Heart right ventricle (tissue), 16 donors: ENCODE measurements at regions not wholly inside any gene's neighbourhood (a gene's known extent, or its start where the extent isn't known, plus 50 kb on each side); places are given as distances from the start of the nearest gene placed in this dataset.

Experiments used
- ATAC-seq, 8 donors: fragments of 200-7000 bp; cut with Tn5 transposase; one replicate each; pipeline ENCODE4 v1.9.1; 2020; ENCODE audit warnings: mild to moderate bottlenecking in 8 of 8, moderate library complexity in 8 of 8, moderate number of reproducible peaks in 1 of 8
- DNase-seq, 2 donors: peaks; one replicate each; pipeline ENCODE4 v3.0.0-alpha.2; 2020
- H3K27ac ChIP-seq, 10 donors: fragments of 200-600 bp; sonication (generic) in 2 of 10; one replicate each; pipeline versions ENCODE4 v1.5.0 to v1.8.0; 2020 to 2022; ENCODE audit warnings: mild to moderate bottlenecking in 3 of 10
- H3K27me3 ChIP-seq, 7 donors: fragments of 200-600 bp; one replicate each; pipeline ENCODE4 v1.8.0; 2021 to 2022; ENCODE audit warnings: mild to moderate bottlenecking in 2 of 7
- H3K36me3 ChIP-seq, 9 donors: fragments of 200-600 bp; sonication (generic) in 1 of 9; one replicate each; pipeline versions ENCODE4 v1.5.0 to v1.8.0; 2020 to 2022; ENCODE audit warnings: mild to moderate bottlenecking in 2 of 9
- H3K4me1 ChIP-seq, 9 donors: fragments of 200-600 bp; sonication (generic) in 1 of 9; one replicate each; pipeline versions ENCODE4 v1.5.0 to v1.8.0; 2020 to 2022; ENCODE audit warnings: mild to moderate bottlenecking in 4 of 9
- H3K4me3 ChIP-seq, 10 donors: fragments of 200-600 bp; sonication (generic) in 2 of 10; one replicate each; pipeline versions ENCODE4 v1.5.0 to v1.8.0; 2020 to 2022; ENCODE audit warnings: mild to moderate bottlenecking in 7 of 10, moderate library complexity in 2 of 10
- H3K9me3 ChIP-seq, 11 donors: fragments of 200-600 bp in 10 of 11; sonication (generic) in 2 of 11; one replicate each; pipeline versions ENCODE4 v1.5.0 to v1.8.0; 2013 to 2022; ENCODE audit warnings: mild to moderate bottlenecking in 2 of 11, control low read depth in 1 of 11, moderate library complexity in 1 of 11
- CTCF ChIP-seq, 9 donors: fragments of 200-600 bp; sonication (generic) in 2 of 9; IDR thresholded peaks; one replicate each; pipeline versions ENCODE4 v1.5.0 to v1.8.0; 2021 to 2022; ENCODE audit warnings: antibody characterized with exemption in 9 of 9, mild to moderate bottlenecking in 5 of 9, moderate library complexity in 1 of 9
- WGBS, 2 donors: extraction: QIAGEN DNeasy Blood & Tissue Kit; methylation state at CpG; one replicate each; pipeline ENCODE4 v1.1.7; 2013; ENCODE audit warnings: inconsistent platforms in 1 of 2; 5-methylcytosine and 5-hydroxymethylcytosine counted together
- intact Hi-C, 10 donors: fragments of 100-400 bp; cut with DNase I; formaldehyde crosslinking; loops; one replicate each; pipeline versions ENCODE4 v1.11.1 to v1.14.2; 2022
- donor health status: Arrhythmogenic right ventricular cardiomyopathy.
- donor health status: ischemic (EF 13 %, LVEDD 7.1; RV severe dilation, severe dysfunction).
- donor health status: healthy with polysubstance abuse.
- donor health status: DM: no; HTN: yes; CAD: no.
- donor health status: DM: no; HTN: no; CAD: no.
- donor health status: ischemic (EF 25% LVEDD 6.9; RV normal size, moderate dysfunction).
- donor health status: ischemic (EF 25% LVEDD 5.7; RV mildly dilated, moderate dysfunction).
- donor health status: healthy.
- donor health status: DM: yes; HTN: yes; CAD: no.
- donor health status: Ischemic cardiomyopathy.
- donor health status: ischemic (EF 35%, LVEDD 5.7; RV mildly dilated, moderate dysfunction).
- donor health status: nonischemic (EF 11% LVEDD 7.7; RV severe dilation, severe dysfunction).
- donor health status: DM: yes; HTN: yes; CAD: no.
- donor health status: PGD.
- donor health status: ischemic (EF 29% LVEDD 5.4; RV normal size, mild dysfunction).
- donor health status: nonischemic (EF 23%, LVEDD 6.1; RV moderate dilation, normal function).

GRCh38 chr16:16966439-16966838, 504.3 kb downstream of the XYLT1 start:
- Histone ChIP-seq H3K27ac (no peak overlapping the region), H3K27me3 (peaks cover 0 to 7% (median 2%) of the 10 kb centered on the region in 7 donors), H3K9me3 (peaks cover 0 to 8% (median 0%) of the 10 kb centered on the region in 11 donors), H3K36me3 (no peaks in the 10 kb centered on the region), H3K4me1 (no peaks in the 10 kb centered on the region), H3K4me3 (no peak overlapping the region)
- 55 to 59% methylated on average over 2 of the region's 2 CpGs for WGBS, 2 donors
- ATAC-seq: no peak
- no peak for TF ChIP-seq CTCF (IDR thresholded peaks at IDR 0.05)
- intact Hi-C loops: no loop called here
- DNase-seq: no peak

GRCh38 chr16:16971042-16971441, 499.7 kb downstream of the XYLT1 start:
- Histone ChIP-seq H3K9me3 (peaks cover 0 to 8% (median 0%) of the 10 kb centered on the region in 11 donors), H3K36me3 (no peaks in the 10 kb centered on the region), H3K27ac (no peak overlapping the region), H3K27me3 (peaks cover 0 to 11% (median 0%) of the 10 kb centered on the region in 7 donors), H3K4me3 (no peak overlapping the region), H3K4me1 (no peaks in the 10 kb centered on the region)
- DNase-seq (no peak), ATAC-seq (no peak)
- TF ChIP-seq CTCF (IDR thresholded peaks at IDR 0.05): no peak
- 91 to 92% methylated on average over 1 of the region's 1 CpG for WGBS, 2 donors
- intact Hi-C loops: no loop called here

GRCh38 chr16:16972831-16973230, 497.9 kb downstream of the XYLT1 start:
- DNase-seq (no peak), ATAC-seq (no peak)
- no peak overlapping the region for H3K27ac ChIP-seq
- H3K4me3 ChIP-seq: no peak overlapping the region
- TF ChIP-seq CTCF (IDR thresholded peaks at IDR 0.05): no peak
- WGBS, 2 donors: 80 to 84% methylated on average over 4 of the region's 4 CpGs
- H3K36me3 ChIP-seq: no peaks in the 10 kb centered on the region
- peaks cover 0 to 13% (median 3%) of the 10 kb centered on the region in 7 donors for H3K27me3 ChIP-seq
- intact Hi-C loops: no loop called here
- H3K9me3 ChIP-seq: peaks cover 0 to 11% (median 0%) of the 10 kb centered on the region in 11 donors
- H3K4me1 ChIP-seq: no peaks in the 10 kb centered on the region

DNA sequence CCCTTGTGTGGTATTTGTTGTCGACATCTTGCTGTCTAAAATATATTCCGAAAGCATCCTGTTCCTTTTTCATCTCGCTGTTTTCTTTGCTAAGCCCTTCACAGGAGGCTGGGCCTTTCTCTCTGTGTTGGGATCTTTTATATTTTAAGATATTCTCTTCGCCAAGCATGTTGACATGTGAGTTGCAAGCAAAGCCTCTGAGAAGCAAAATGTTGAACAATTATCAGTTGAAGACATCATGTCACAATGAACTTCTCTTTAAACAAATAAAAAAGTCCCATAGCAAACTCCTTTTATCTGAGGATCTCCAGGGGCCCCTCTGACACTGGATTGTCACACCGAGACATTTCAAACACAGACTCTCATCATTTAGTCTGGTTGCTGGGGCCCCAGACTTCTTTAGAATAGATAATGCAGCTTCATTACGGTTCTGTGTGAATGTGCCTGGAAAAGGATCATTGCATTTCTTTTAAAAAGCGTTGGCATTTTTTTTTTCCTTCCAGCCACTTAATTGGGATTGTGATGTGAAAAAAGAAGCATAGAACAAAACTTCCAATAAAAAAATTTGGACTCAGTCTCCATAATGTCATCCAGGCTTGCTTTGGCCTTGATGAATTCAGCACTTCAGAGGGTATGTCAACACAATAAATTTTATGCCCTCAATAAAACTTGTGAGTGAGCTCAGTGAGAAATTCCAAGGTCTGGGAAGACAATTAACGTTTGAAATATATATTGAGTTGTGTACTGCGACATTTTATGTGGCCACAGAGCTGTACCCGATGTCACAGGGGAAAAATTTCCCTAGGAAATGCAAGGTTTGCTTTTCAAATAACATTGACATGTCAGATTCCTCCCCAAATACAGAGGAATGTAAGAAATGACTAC, 496.8 kb downstream of the XYLT1 start:
- ATAC-seq: no peak
- no peaks in the 10 kb centered on the region for H3K4me1 ChIP-seq

More for the DNA sequence above, 496.8 kb downstream of the XYLT1 start:
- DNase-seq: no peak
- TF ChIP-seq CTCF (IDR thresholded peaks at IDR 0.05): no peak
- WGBS, 2 donors: 55 to 56% methylated on average over 10 of the region's 10 CpGs
- H3K9me3 ChIP-seq: peaks cover 0 to 11% (median 0%) of the 10 kb centered on the region in 11 donors
- H3K27ac ChIP-seq: no peak overlapping the region
- intact Hi-C loops: no loop called here
- no peaks in the 10 kb centered on the region for H3K36me3 ChIP-seq
- H3K27me3 ChIP-seq: peaks cover 0 to 13% (median 3%) of the 10 kb centered on the region in 7 donors
- H3K4me3 ChIP-seq: no peak overlapping the region
